Keratinocyte (primary cell): ENCODE measurements at regions not wholly inside any gene's neighbourhood (a gene's known extent, or its start where the extent isn't known, plus 50 kb on each side); places are given as distances from the start of the nearest gene placed in this dataset.

ENCODE experiments used
- EZH2 ChIP-seq: IDR thresholded peaks from one replicate; pipeline ENCODE4 v1.6.1; 2012; ENCODE audit warnings: inconsistent platforms, mild to moderate bottlenecking, low read length, moderate library complexity
- TF ChIP-seq, protein P1 (sequence below), 3 experiments: IDR thresholded peaks in 1 of 3; conservative IDR thresholded peaks in 1 of 3; optimal IDR thresholded peaks in 1 of 3; 2 replicates in 2 of 3; 3 replicates in 1 of 3; pipeline versions ENCODE3 to v1.5.1; 2011; ENCODE audit warnings: low read length in 3 of 3, mild to moderate bottlenecking in 3 of 3, moderate library complexity in 2 of 3, control low read depth in 1 of 3, inconsistent platforms in 1 of 3; ENCODE audit not compliant: insufficient read depth in 2 of 3; ENCODE audit errors: extremely low read depth in 1 of 3

- TF ChIP-seq, protein P1, sequence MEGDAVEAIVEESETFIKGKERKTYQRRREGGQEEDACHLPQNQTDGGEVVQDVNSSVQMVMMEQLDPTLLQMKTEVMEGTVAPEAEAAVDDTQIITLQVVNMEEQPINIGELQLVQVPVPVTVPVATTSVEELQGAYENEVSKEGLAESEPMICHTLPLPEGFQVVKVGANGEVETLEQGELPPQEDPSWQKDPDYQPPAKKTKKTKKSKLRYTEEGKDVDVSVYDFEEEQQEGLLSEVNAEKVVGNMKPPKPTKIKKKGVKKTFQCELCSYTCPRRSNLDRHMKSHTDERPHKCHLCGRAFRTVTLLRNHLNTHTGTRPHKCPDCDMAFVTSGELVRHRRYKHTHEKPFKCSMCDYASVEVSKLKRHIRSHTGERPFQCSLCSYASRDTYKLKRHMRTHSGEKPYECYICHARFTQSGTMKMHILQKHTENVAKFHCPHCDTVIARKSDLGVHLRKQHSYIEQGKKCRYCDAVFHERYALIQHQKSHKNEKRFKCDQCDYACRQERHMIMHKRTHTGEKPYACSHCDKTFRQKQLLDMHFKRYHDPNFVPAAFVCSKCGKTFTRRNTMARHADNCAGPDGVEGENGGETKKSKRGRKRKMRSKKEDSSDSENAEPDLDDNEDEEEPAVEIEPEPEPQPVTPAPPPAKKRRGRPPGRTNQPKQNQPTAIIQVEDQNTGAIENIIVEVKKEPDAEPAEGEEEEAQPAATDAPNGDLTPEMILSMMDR (optimal IDR thresholded peaks at IDR 0.05 in 1 of 3, IDR thresholded peaks at IDR 0.05 in 1 of 3, conservative IDR thresholded peaks at IDR 0.05 in 1 of 3; ENCODE audit: extremely low read depth in 1 of 3, insufficient read depth in 2 of 3, low read length in 3 of 3), result no peak
- TF ChIP-seq EZH2, result no peak
These were observed 381.6 kb downstream of the NYAP2 start for GRCh38 chr2:225781145-225781544.
